HG03442 (cell line): ENCODE measurements at regions not wholly inside any gene's neighbourhood (a gene's known extent, or its start where the extent isn't known, plus 50 kb on each side); places are given as distances from the start of the nearest gene placed in this dataset.
"Not testable (repeated sequence)": the region's sequence is repeated elsewhere in the genome, so short reads cannot be mapped to it uniquely, and the experiment has no call there.

Source experiments
- ATAC-seq: cut with Tn5 transposase; IDR thresholded peaks from one replicate; pipeline ENCODE4 v1.9.1; 2021; ENCODE audit warnings: mild to moderate bottlenecking, moderate library complexity; ENCODE audit not compliant: unreplicated experiment

DNA sequence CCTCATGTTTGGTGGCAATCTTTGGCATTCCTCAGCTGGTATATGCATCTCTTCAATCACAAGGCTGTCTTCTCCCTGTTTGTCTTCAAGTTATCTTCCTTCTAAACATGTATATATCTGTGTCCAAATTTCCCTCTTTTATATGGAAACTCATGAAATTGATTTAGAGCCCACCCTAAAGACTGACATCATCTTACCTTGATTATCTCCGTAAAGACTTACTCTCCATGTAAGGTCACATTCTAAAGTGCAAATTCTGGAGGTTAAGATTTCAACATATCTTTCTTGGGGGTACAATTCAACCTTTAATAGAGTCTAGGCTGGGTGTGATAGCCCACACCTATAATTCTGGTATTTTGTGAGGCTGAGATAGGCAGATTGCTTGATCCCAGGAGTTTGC, 215.8 kb upstream of the LRRC4C start:
- no peak for ATAC-seq

GRCh38 chr11:41713030-41713429, 253.6 kb upstream of the LRRC4C start:
- ATAC-seq = no peak

DNA sequence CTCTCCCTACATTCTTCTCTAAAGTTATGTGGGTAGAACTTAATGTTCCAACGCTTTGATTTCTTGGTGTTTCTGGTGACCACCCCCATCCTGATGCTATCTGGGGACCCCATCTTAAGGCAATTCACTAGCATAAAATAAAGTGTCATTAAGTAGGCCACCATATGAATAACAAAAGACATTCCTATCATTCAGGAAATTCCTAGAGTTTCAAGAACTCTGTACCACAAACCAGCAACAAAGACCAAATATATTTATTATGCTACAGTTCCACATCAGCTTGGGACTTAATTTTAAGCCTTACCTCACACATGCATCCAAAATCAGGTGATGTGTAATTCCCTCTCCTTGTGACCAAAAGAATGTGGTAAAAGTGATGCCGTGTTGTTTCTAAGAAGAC, 254.6 kb upstream of the LRRC4C start:
- no peak for ATAC-seq

DNA sequence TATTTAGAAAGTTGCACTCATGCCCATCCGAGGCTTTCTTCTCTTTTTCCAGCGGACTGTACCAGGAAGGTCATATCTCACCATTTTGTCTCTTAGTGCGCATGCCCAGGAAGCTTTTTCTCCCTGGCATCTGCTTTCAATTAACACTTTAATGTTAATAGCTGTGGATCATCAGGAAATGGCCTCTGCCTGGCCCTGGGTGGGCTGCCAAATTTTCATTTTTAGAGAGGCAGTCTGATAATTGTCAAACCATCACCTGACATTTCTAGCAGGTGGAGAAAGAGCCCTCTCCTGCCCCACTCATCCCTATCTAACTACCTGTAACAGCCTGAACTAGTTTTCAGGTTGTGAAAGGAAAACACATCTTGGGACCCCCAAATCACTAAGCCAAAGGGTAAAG, 257.4 kb upstream of the LRRC4C start:
- no peak for ATAC-seq

- no peak for ATAC-seq
Measured at GRCh38 chr11:41720761-41721160, 261.3 kb upstream of the LRRC4C start.

- ATAC-seq = not testable (repeated sequence)
Measured at GRCh38 chr11:41728161-41728560, 268.7 kb upstream of the LRRC4C start.

DNA sequence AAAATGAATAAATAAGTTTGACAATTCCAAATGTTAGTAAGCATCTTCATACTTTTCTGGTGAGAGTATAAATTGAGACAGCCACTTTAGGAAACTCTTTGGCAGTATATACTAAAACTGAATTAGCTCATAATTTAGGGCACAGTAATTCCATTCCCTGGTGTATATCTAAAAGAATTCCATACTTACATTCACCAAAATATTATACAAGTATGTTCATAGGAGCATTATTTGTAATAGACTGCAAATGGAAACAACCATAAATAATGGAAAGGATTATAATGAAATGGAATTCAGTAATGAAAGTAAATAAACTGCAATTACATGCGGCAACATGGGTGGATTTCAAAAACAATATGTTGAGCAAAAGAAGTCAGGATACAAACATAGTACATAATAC, 315.8 kb upstream of the LRRC4C start:
- no peak for ATAC-seq

DNA sequence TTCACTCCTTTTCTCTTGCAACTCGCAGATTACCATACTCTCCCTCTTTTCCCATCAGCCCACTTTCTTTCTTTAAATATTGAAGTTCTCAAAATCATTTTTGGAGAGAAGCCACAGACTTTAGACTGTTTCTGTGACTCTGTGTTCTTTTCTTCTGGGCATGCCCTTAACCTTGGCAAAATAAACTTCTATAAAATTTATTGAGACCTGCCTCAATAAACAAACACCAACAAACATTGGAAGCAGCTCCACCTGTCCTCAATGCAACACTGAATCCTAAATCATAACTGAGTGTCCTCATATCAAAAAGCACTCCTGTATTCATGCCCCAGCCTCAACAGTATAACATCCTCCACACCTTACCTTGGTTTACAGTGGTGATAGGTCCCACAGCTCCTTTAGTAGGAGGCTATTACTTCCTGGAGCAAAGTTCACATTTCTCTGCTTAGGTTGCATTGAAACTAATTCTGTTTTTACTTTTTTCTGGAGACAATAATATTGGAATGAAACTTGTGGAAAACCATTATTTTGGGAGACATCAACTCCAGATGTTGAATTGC, 320.0 kb upstream of the LRRC4C start:
- ATAC-seq = no peak

- no peak for ATAC-seq
Measured at GRCh38 chr11:41781441-41781840, 322.0 kb upstream of the LRRC4C start.

DNA sequence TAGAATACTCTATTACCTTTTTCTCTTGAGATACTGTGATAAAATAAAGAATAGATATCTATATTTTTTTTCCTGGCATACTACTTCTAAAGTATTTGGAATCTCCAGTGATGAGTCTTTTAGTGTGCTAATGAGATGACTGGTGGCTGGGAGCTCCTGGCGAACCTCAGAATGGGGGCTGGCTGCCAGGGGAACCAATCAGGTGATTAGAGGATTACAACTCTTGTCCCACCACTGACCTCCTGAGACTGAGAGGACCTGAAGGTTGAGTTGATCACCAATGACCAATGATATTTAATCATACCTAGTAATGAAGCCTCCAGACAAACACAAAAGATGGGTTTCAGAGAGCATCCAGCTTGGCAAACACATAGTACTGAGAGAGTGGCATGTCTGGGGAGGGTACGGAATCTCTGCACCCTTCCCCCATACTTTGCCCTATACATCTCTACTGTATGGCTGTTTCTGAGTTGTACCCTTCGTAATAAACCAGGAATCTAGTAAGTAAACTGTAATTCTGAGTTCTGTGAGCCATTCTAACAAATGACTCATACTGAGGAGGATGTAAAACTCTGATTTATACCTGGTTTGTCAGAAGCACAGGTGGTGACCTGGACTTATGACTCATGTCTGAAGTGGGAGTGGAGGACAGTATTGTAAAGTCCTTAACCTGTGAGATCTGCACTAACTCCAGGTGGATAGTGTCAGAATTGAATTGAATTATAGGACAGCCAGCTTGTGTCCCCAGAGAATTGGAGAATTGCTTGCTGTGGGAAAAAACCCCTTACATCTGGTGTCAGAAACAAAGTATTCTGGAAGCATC, 325.3 kb upstream of the LRRC4C start:
- no peak for ATAC-seq

DNA sequence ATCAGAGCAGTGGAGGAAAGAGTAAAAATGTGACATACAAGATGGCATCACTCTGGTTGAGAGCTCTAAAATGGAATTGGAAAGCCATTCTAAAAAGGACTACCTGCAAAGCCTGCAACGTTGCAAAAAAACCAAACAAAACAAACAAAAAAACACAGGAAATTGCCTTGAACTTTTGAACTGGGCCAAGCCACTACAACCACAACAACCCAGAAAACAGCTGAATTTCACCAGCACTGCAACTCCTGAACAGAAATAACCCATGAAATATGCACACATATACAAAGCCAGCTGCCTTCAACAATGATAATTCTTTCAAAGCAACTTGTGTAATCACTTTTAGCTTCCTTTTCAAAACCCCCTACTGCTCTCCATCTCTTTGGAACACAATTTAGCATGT, 326.6 kb upstream of the LRRC4C start:
- ATAC-seq = no peak

DNA sequence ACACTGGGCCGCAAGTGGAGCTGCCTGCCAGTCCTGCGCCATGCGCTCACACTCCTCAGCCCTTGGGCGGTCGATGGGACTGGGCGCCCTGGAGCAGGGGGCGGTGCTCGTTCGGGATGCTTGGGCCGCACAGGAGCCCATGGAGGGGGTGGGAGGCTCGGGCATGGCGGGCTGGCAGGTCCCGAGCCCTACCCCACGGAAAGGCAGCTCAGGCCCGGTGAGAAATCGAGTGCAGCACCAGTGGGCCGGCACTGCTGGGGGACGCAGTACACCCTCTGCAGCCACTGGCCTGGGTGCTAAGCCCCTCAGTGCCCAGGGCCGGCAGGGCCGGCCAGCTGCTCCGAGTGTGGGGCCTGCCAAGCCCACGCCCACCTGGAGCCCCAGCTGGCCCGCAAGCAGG, 328.7 kb upstream of the LRRC4C start:
- ATAC-seq = no peak

DNA sequence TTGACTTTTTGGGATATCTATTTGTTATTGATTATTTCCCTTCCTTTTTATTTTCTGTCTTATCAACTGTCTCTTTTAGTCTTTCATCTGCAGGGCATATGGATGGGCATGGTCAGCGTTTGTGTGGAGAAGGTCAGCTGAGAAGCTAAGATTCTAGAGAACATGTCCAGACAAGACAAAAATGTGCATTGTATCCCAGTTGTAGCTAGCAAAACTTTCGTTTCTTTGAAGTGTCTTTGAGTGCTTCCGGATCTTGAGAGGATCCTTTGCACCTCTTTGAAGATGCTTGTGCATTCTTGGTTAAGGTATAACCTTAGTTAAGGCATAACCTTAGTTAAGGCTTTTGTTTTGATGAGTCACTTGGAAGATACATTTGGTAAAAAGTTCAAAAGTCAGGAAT, 329.9 kb upstream of the LRRC4C start:
- no peak for ATAC-seq

DNA sequence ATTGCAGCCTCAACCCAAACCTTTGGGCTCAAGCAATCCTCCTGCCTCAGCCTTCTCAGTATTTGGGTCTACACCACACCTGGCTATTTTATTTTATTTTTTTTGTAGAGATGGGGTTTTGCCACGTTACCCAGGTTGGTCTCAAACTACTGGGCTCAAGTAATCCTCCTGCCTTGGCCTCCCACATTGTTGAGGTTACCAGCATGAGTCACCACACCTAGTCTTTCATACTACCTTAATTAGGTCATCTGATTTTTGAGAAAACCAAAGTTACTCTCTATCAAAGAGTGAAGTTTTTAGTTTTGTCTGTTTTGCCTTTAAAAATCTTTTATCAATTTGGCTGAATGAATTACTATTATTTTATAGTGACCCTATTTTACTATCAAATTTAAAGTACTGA, 335.6 kb upstream of the LRRC4C start:
- no peak for ATAC-seq

- no peak for ATAC-seq
Measured at GRCh38 chr11:41799754-41800153, 340.3 kb upstream of the LRRC4C start.

GRCh38 chr11:41803895-41804294, 344.4 kb upstream of the LRRC4C start:
- no peak for ATAC-seq

- ATAC-seq = no peak
Measured at GRCh38 chr11:41816396-41816795, 356.9 kb upstream of the LRRC4C start.

- ATAC-seq = not testable (repeated sequence)
Measured at GRCh38 chr11:41824287-41824686, 364.8 kb upstream of the LRRC4C start.

GRCh38 chr11:41826085-41826484, 366.6 kb upstream of the LRRC4C start:
- ATAC-seq = no peak

GRCh38 chr11:41836431-41836830, 377.0 kb upstream of the LRRC4C start:
- ATAC-seq = no peak

DNA sequence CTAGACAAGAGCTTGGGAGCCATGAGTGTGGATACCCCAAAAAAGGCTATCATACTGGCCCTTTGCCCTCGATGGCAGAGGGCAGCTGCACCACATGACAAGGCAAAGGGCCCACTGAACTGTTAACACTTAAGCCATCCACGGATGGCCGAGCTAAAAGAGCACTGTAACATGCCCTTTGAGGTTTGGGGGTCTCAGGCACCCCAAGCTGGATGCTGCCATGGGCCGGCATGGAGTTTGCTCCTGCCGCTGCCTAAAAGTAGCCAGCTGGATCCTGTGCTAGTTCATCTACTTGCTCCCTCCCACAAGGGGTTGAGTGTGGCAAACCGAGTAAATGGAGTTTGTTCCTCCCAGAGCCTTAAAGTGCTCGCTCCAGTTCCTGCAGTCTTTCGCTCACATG, 383.2 kb upstream of the LRRC4C start:
- no peak for ATAC-seq

- no peak for ATAC-seq
Measured at GRCh38 chr11:41845066-41845465, 385.6 kb upstream of the LRRC4C start.

DNA sequence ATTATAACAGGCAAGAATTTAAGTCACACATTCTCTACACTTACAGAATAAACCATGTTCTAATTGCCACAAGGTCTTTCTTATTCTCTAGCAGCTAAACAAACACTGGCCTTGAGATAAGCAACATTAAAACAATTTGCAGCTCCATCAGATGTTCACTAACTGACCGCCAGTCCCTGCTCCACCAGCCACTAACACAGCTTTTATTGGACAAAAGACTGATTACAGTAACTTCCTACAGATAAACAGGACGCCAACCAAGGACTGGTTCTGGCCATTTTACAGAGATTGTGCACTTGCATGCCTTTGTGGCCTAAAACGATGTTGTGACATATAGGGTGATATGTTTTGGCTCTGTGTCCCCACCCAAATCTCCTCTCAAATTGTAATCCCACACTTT, 388.9 kb upstream of the LRRC4C start:
- ATAC-seq = no peak
